ENCODE measurements at regions not wholly inside any gene's neighbourhood (a gene's known extent, or its start where the extent isn't known, plus 50 kb on each side); places are given as distances from the start of the nearest gene placed in this dataset.

- TF ChIP-seq CTCF (IDR thresholded peaks at IDR 0.05) (peak; percentile 57 to 80 (median 69)), POLR2A (IDR thresholded peaks at IDR 0.05) (no peak)
These were observed 83.9 kb downstream of the FASLG start for GRCh38 chr1:172742599-172743500.
